Ishikawa (cell line): ENCODE measurements at regions not wholly inside any gene's neighbourhood (a gene's known extent, or its start where the extent isn't known, plus 50 kb on each side); places are given as distances from the start of the nearest gene placed in this dataset.

ENCODE experiments used
- CEBPB ChIP-seq: IDR thresholded peaks from 2 replicates; pipeline ENCODE4 v1.6.1; 2012
- CREB1 ChIP-seq: IDR thresholded peaks from 2 replicates; pipeline ENCODE4 v1.6.1; 2012; ENCODE audit warnings: low read depth
- EGR1 ChIP-seq: IDR thresholded peaks from 2 replicates; pipeline ENCODE4 v1.6.1; 2012
- EP300 ChIP-seq: IDR thresholded peaks from 2 replicates; pipeline ENCODE4 v1.6.1; 2012; ENCODE audit warnings: borderline replicate concordance
- FOXM1 ChIP-seq: IDR thresholded peaks from 2 replicates; pipeline ENCODE4 v1.6.1; 2012; ENCODE audit warnings: low read depth, borderline replicate concordance
- MAX ChIP-seq: IDR thresholded peaks from 2 replicates; pipeline ENCODE4 v1.6.1; 2012
- NFIC ChIP-seq: IDR thresholded peaks from 2 replicates; pipeline ENCODE4 v1.6.1; 2012
- RAD21 ChIP-seq: IDR thresholded peaks from 2 replicates; pipeline ENCODE4 v1.6.1; 2012; ENCODE audit warnings: low read depth
- REST ChIP-seq: IDR thresholded peaks from 2 replicates; pipeline ENCODE4 v1.6.1; 2012; ENCODE audit warnings: low read depth, mild to moderate bottlenecking
- TAF1 ChIP-seq: IDR thresholded peaks from 2 replicates; pipeline ENCODE4 v1.6.1; 2012; ENCODE audit warnings: low read depth, mild to moderate bottlenecking
- TCF12 ChIP-seq: IDR thresholded peaks from 2 replicates; pipeline ENCODE4 v1.6.1; 2012; ENCODE audit warnings: low read depth
- TEAD4 ChIP-seq: IDR thresholded peaks from 2 replicates; pipeline ENCODE4 v1.6.1; 2012
- USF1 ChIP-seq: IDR thresholded peaks from 2 replicates; pipeline ENCODE4 v1.6.1; 2012
- YY1 ChIP-seq: IDR thresholded peaks from 2 replicates; pipeline ENCODE4 v1.6.1; 2012; ENCODE audit warnings: low read depth
- ZBTB7A ChIP-seq: IDR thresholded peaks from 2 replicates; pipeline ENCODE4 v1.6.1; 2012; ENCODE audit warnings: low read depth

- TF ChIP-seq REST (no peak), TEAD4 (no peak), NFIC (no peak), MAX (no peak), TCF12 (no peak), FOXM1 (no peak)
Observed at GRCh38 chr5:163024936-163025335, 412.5 kb upstream of the CCNG1 start.

- TF ChIP-seq RAD21 (no peak), TCF12 (no peak), TAF1 (no peak), YY1 (no peak), EP300 (no peak), MAX (no peak), USF1 (no peak), CEBPB (no peak), REST (no peak), TEAD4 (no peak), EGR1 (no peak), FOXM1 (no peak), CREB1 (no peak), ZBTB7A (no peak), NFIC (no peak)
Observed at GRCh38 chr5:163033656-163034055, 403.7 kb upstream of the CCNG1 start.

- TF ChIP-seq TCF12: no peak
Observed at GRCh38 chr5:163041254-163041653, 396.1 kb upstream of the CCNG1 start.

- TF ChIP-seq RAD21: no peak
- no peak for TF ChIP-seq FOXM1
- TF ChIP-seq ZBTB7A: no peak
- no peak for TF ChIP-seq TEAD4
Observed at GRCh38 chr5:163079618-163080017, 357.8 kb upstream of the CCNG1 start.

- TF ChIP-seq EGR1 (no peak), USF1 (no peak), RAD21 (no peak), ZBTB7A (no peak), TAF1 (no peak), REST (no peak), NFIC (no peak), EP300 (no peak), CREB1 (no peak), YY1 (no peak), CEBPB (no peak), TEAD4 (no peak), TCF12 (no peak), MAX (no peak), FOXM1 (no peak)
Observed at GRCh38 chr5:163089230-163089629, 348.2 kb upstream of the CCNG1 start.
